HEK293T (cell line): ENCODE measurements at regions not wholly inside any gene's neighbourhood (a gene's known extent, or its start where the extent isn't known, plus 50 kb on each side); places are given as distances from the start of the nearest gene placed in this dataset.

Experiments used
- CTCF ChIA-PET: fragments of 350-600 bp; formaldehyde crosslinking; extraction: SDS; loops from one replicate; lab custom pipeline; 2021; ENCODE audit warnings: antibody characterized with exemption, inconsistent platforms; lab: Yijun Ruan, JAX
- POLR2A ChIA-PET: fragments of 350-600 bp; formaldehyde crosslinking; extraction: SDS; loops from one replicate; lab custom pipeline; 2020; ENCODE audit warnings: antibody characterized with exemption, inconsistent platforms; lab: Yijun Ruan, JAX
- DNase-seq: peaks from one replicate; pipeline ENCODE4 v3.0.0; 2012; ENCODE audit warnings: mixed read lengths; ENCODE audit errors: extremely low spot score
- ARNT ChIP-seq: fragments of 450-650 bp; IDR thresholded peaks from 2 replicates; pipeline ENCODE4 v1.6.1; 2017; ENCODE audit warnings: mild to moderate bottlenecking
- BHLHE40 ChIP-seq: fragments of 450-650 bp; IDR thresholded peaks from 2 replicates; pipeline ENCODE4 v1.6.1; 2016; ENCODE audit warnings: mild to moderate bottlenecking, moderate library complexity, borderline replicate concordance
- CTBP1 ChIP-seq: fragments of 450-650 bp; IDR thresholded peaks from 2 replicates; pipeline ENCODE4 v1.6.1; 2016; ENCODE audit warnings: borderline replicate concordance
- ELF4 ChIP-seq: fragments of 450-650 bp; IDR thresholded peaks from 2 replicates; pipeline ENCODE4 v1.6.1; 2017; ENCODE audit warnings: antibody characterized with exemption
- FOXA1 ChIP-seq: fragments of 450-650 bp; IDR thresholded peaks from 2 replicates; pipeline ENCODE4 v1.6.1; 2016; ENCODE audit warnings: mild to moderate bottlenecking
- FOXK2 ChIP-seq: fragments of 450-650 bp; IDR thresholded peaks from 2 replicates; pipeline ENCODE4 v1.6.1; 2016; ENCODE audit warnings: mild to moderate bottlenecking
- FOXM1 ChIP-seq: fragments of 450-650 bp; IDR thresholded peaks from 2 replicates; pipeline ENCODE4 v1.6.1; 2017; ENCODE audit warnings: mild to moderate bottlenecking, borderline replicate concordance
- HDGF ChIP-seq: fragments of 450-650 bp; IDR thresholded peaks from 2 replicates; pipeline ENCODE4 v1.6.1; 2017; ENCODE audit warnings: antibody characterized with exemption, borderline replicate concordance
- L3MBTL2 ChIP-seq: fragments of 450-650 bp; conservative IDR thresholded peaks from 2 replicates; pipeline ENCODE4 v1.6.1; 2016; ENCODE audit warnings: mild to moderate bottlenecking
- LEF1 ChIP-seq: fragments of 450-650 bp; IDR thresholded peaks from 2 replicates; pipeline ENCODE4 v1.6.1; 2017; ENCODE audit warnings: mild to moderate bottlenecking, borderline replicate concordance
- NFRKB ChIP-seq: fragments of 450-650 bp; IDR thresholded peaks from 2 replicates; pipeline ENCODE4 v1.6.1; 2016; ENCODE audit warnings: mild to moderate bottlenecking, moderate library complexity
- SP1 ChIP-seq: fragments of 450-650 bp; IDR thresholded peaks from 2 replicates; pipeline ENCODE4 v1.6.1; 2017
- SUZ12 ChIP-seq: fragments of 450-650 bp; IDR thresholded peaks from 2 replicates; pipeline ENCODE4 v1.6.1; 2016; ENCODE audit warnings: mild to moderate bottlenecking
- TARDBP ChIP-seq: fragments of 450-650 bp; IDR thresholded peaks from 2 replicates; pipeline ENCODE4 v1.6.1; 2016
- ZNF384 ChIP-seq: fragments of 450-650 bp; IDR thresholded peaks from 2 replicates; pipeline ENCODE4 v1.6.1; 2016
- TF ChIP-seq, protein P1 (sequence below): fragments of 450-650 bp; IDR thresholded peaks from 2 replicates; pipeline ENCODE4 v1.6.1; 2016

DNA sequence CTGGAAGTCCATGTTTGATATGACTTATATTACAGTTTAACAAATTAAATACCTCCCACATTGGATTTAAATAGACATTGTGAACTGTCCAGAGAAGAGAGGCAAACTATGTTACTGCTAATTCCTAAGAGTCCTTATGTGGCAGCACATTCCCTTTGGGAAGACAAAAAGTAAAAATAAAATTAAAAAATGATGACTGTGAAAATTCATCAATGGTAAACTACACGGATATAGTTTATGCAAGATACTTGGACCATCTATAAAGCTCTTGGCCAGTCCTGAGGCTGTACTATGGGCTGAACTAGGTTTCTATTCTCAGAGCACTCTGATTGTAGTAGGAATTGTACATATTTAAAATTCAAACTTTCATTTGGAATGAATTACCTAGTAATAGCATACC is 206.4 kb downstream of the LRRK2 start:
- DNase-seq, result no peak
- ChIA-PET CTCF (no interaction called here), POLR2A (no interaction called here)
- TF ChIP-seq HDGF (no peak), L3MBTL2 (no peak), FOXK2 (no peak), FOXM1 (no peak), TARDBP (no peak), SP1 (no peak), ELF4 (no peak), CTBP1 (no peak), FOXA1 (no peak), LEF1 (no peak), SUZ12 (no peak), ARNT (no peak), ZNF384 (no peak)
- TF ChIP-seq, protein P1, sequence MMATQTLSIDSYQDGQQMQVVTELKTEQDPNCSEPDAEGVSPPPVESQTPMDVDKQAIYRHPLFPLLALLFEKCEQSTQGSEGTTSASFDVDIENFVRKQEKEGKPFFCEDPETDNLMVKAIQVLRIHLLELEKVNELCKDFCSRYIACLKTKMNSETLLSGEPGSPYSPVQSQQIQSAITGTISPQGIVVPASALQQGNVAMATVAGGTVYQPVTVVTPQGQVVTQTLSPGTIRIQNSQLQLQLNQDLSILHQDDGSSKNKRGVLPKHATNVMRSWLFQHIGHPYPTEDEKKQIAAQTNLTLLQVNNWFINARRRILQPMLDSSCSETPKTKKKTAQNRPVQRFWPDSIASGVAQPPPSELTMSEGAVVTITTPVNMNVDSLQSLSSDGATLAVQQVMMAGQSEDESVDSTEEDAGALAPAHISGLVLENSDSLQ, result no peak

DNA sequence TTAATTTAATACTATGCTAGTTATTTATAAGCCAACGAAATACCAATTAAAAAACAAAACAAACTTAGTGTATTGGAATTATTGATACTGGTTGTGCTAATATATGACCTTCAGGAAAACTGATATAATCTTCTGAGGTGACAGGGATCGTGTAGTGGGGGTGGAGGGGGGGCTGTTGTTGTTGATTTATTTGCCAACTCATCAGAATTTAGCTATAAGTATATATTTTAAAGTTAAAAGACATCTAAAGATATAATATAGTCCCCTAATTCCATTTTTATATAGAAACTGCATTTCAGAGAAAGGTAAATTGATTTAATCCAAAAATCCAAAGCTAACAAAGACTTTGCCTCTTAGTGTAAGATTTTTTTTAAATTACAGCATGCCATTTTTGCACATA is 210.5 kb downstream of the LRRK2 start:
- POLR2A ChIA-PET, result no interaction called here
- TF ChIP-seq FOXA1 (no peak), ELF4 (no peak), NFRKB (no peak), LEF1 (no peak), TARDBP (no peak), L3MBTL2 (no peak), FOXM1 (no peak), SUZ12 (no peak), HDGF (no peak), ZNF384 (no peak), BHLHE40 (no peak), SP1 (no peak), CTBP1 (no peak), ARNT (no peak), FOXK2 (no peak)
- TF ChIP-seq, protein P1, result no peak
- CTCF ChIA-PET, result no interaction called here
- DNase-seq, result no peak

DNA sequence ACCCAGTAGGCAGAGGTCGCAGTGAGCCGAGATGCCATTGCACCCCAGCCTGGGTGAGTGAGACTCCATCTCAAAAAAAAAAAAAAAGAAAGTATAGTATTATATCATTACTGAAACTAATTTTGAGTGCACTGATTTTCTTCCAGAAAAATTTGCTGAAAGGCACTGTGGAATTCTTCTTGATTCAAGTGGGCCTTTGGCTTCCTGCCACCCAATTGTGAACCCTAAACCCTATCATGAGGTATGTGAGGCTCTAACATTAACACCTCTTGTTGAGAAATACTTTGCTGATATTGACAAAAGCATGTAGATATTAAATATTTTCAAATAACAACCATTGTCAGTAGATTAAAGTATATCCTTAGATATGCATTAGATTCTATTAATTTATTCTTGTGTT is 211.2 kb downstream of the LRRK2 start:
- ChIA-PET CTCF (no interaction called here), POLR2A (no interaction called here)
- DNase-seq, result no peak
- TF ChIP-seq, protein P1, result no peak
- TF ChIP-seq TARDBP, result no peak
- no peak for TF ChIP-seq FOXK2
- no peak for TF ChIP-seq L3MBTL2
- TF ChIP-seq SUZ12, result no peak
- TF ChIP-seq ELF4, result no peak
- no peak for TF ChIP-seq CTBP1
- no peak for TF ChIP-seq FOXM1
- TF ChIP-seq FOXA1, result no peak
- TF ChIP-seq LEF1, result no peak
- no peak for TF ChIP-seq ZNF384
- no peak for TF ChIP-seq SP1
- no peak for TF ChIP-seq BHLHE40
- no peak for TF ChIP-seq ARNT
- TF ChIP-seq HDGF, result no peak
- no peak for TF ChIP-seq NFRKB

DNA sequence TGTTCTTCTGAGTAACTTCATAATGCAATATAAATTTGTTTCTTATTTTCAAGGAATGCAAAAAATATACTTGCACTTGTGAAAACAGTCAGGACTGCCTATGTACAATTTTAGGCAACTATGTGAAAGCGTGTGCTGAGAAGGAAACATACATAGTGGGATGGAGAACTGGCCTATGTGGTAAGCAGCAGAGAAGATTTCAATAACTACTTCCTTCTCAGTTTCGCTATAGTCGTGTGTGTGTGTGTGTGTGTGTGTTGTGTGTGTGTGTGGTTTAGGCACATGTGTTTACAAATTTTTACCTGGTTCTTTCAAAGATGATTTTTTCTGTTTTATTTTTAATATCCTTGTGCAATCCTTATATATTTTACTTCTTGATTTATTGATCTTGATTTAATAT is 211.8 kb downstream of the LRRK2 start:
- no peak for DNase-seq
- POLR2A ChIA-PET, result no interaction called here
- CTCF ChIA-PET, result no interaction called here
- TF ChIP-seq HDGF (no peak), ELF4 (no peak), LEF1 (no peak), ZNF384 (no peak), TARDBP (no peak), ARNT (no peak), SUZ12 (no peak), FOXK2 (no peak), BHLHE40 (no peak), L3MBTL2 (no peak), FOXA1 (no peak), CTBP1 (no peak), NFRKB (no peak), FOXM1 (no peak)
- TF ChIP-seq, protein P1, result no peak

DNA sequence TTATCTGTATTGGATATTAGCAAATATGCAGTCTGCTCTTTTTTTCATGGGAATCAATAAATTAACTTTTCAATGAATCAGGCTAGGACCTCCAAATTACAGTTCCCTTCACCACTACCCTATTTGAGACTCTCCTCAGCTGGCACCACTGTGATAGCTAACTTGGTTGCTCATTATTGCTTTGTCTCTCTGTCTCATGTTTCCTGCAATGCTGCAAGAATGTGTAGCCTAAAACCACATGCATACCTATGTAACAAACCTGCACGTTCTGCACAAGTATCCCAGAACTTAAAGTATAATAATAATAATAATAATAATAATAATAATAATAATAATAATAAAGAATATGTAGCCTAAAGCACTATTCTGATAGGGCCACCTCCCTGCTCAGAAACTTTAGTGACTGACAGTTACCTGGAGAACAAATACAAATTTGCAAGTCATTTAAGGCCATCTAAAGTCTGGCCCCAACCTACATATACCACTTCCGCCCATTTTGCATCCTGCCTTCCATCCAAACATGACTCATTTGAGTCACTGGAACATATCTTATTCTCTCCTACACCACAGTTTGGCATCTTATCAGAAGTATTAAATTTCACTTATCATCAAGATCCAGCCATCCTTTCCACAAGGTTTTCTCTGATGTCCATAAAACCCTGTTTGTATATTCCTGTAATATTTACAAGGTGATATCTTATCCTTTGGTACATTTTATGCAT is 215.1 kb downstream of the LRRK2 start:
- CTCF ChIA-PET, result no interaction called here
- TF ChIP-seq FOXK2 (no peak), ZNF384 (no peak), ARNT (no peak), FOXA1 (no peak), LEF1 (no peak), FOXM1 (no peak), SP1 (no peak), CTBP1 (no peak), L3MBTL2 (no peak), SUZ12 (no peak), BHLHE40 (no peak), ELF4 (no peak), TARDBP (no peak)
- TF ChIP-seq, protein P1, result no peak
- no peak for DNase-seq
- POLR2A ChIA-PET, result no interaction called here
